ENCODE measurements at regions not wholly inside any gene's neighbourhood (a gene's known extent, or its start where the extent isn't known, plus 50 kb on each side); places are given as distances from the start of the nearest gene placed in this dataset.

DNA sequence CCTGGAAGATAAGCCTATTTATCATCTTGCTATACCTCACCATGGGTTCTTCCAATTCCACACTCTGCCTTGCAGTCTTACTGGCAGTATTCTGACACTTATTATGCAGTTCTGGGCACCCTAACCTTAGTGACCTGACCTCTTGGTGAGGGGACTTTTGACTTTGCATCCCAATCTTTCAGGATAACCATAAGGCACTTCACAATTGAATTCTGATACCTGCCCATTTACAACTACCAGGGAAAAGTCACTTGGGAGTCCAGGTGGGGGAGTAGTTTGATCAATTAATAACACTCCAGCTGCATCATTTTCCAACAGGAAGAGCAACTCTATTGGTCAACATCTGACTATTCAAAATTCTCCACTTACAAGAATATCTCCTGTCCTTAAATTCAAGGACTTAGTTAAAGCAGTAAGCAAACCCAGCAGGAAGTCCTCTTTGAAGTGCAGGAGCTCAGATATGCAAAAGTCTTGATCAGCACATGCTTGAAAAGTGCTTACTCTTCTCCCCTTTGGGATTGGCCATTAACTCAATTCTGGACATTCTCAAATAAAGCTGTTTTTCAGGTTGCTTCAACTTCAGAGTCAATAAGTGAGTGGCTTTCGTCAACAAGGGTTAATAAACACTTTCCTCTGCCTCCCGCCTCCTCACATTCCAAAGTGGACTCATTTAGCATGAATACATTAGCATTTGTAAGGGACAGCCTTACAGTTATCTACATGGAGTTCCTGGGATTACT is 177.4 kb upstream of the NRIP1 start:
- no peaks in the 10 kb centered on the region for H3K9me3 Mint-ChIP-seq
- H3K36me3 Mint-ChIP-seq (ENCODE audit: low read depth) = no peaks in the 10 kb centered on the region
- no peak overlapping the region for H3K4me3 Mint-ChIP-seq
- H3K27me3 Mint-ChIP-seq (ENCODE audit: insufficient read depth) = no peaks in the 10 kb centered on the region
- no peaks in the 10 kb centered on the region for H3K4me1 Mint-ChIP-seq (ENCODE audit: low read depth)
- intact Hi-C loops (cut with micrococcal nuclease) = no loop called here
- H3K27ac Mint-ChIP-seq = no peak overlapping the region
- DNase-seq (ENCODE audit: low spot score) = no peak

- no peak for DNase-seq (ENCODE audit: low spot score)
- H3K4me1 Mint-ChIP-seq (ENCODE audit: low read depth) = no peaks in the 10 kb centered on the region
- intact Hi-C loops (cut with micrococcal nuclease) = no loop called here
- no peaks in the 10 kb centered on the region for H3K27me3 Mint-ChIP-seq (ENCODE audit: insufficient read depth)
- H3K27ac Mint-ChIP-seq = no peak overlapping the region
- no peaks in the 10 kb centered on the region for H3K36me3 Mint-ChIP-seq (ENCODE audit: low read depth)
- no peaks in the 10 kb centered on the region for H3K9me3 Mint-ChIP-seq
- H3K4me3 Mint-ChIP-seq = no peak overlapping the region
These were observed 178.1 kb upstream of the NRIP1 start for GRCh38 chr21:15242906-15243305.

DNA sequence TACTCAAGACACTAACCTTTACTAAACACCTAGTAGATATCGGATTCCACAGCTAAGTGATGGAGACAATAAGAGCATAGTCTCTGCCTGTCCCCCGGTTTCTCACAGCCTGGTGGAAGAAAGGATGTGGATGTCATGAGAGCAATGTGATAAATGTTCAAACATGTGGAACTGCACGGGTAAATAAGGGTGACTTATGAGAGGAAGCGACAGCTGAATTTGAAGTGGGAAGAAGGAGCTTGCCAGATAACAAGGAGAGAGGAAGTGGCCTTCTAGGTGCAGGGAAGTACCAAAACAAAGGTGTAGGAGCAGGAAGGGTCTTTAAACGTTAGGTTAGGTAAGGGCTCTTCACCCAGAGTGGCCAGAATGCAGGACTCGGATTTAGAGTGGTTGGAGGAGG is 178.6 kb upstream of the NRIP1 start:
- intact Hi-C loops (cut with micrococcal nuclease) = no loop called here
- DNase-seq (ENCODE audit: low spot score) = no peak
- Mint-ChIP-seq H3K9me3 (no peaks in the 10 kb centered on the region), H3K27me3 (ENCODE audit: insufficient read depth) (no peaks in the 10 kb centered on the region), H3K27ac (no peak overlapping the region), H3K4me3 (no peak overlapping the region), H3K36me3 (ENCODE audit: low read depth) (no peaks in the 10 kb centered on the region), H3K4me1 (ENCODE audit: low read depth) (no peaks in the 10 kb centered on the region)

GRCh38 chr21:15247613-15248012 is 182.8 kb upstream of the NRIP1 start:
- Mint-ChIP-seq H3K27me3 (ENCODE audit: insufficient read depth) (no peaks in the 10 kb centered on the region), H3K36me3 (ENCODE audit: low read depth) (no peaks in the 10 kb centered on the region), H3K9me3 (no peaks in the 10 kb centered on the region), H3K4me1 (ENCODE audit: low read depth) (no peaks in the 10 kb centered on the region), H3K4me3 (no peak overlapping the region), H3K27ac (no peak overlapping the region)
- intact Hi-C loops (cut with micrococcal nuclease) = no loop called here
- DNase-seq (ENCODE audit: low spot score) = no peak

DNA sequence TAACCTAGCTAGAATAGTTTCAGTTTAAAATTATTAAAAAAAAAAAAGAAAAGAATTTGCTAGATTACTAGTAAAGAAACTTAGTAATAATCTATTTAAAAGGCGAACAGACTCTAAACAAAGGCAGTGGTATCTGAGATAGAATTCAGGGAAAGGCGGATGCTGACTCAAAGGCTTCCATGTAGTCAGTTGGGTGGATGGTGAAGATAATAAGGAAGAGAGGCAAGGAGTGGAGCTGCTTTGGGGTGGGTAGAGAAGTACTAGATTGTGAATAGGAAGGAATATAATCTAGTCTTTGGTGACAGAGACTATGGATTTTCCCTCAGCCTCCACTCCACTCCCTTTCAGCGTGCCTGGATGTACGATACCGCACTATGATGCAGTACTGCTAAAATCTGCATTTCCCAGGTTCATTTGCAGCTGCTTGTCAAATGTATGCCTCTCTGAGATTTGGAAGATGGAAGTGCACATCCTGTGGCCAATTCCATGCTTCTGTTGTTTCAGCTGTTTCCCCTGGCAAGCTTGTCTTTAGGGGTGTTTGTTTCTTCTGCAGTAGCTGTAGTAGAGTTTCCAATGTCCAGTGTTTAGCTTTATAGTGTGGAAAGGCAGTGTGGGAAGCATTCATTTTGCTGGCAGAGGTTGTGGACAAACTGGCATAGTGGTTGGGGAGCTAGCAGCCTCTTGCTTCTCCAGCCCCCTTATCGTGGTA is 184.6 kb upstream of the NRIP1 start:
- Mint-ChIP-seq H3K27ac (no peak overlapping the region), H3K36me3 (ENCODE audit: low read depth) (no peaks in the 10 kb centered on the region), H3K9me3 (no peaks in the 10 kb centered on the region), H3K27me3 (ENCODE audit: insufficient read depth) (no peaks in the 10 kb centered on the region), H3K4me3 (no peak overlapping the region), H3K4me1 (ENCODE audit: low read depth) (no peaks in the 10 kb centered on the region)
- intact Hi-C loops (cut with micrococcal nuclease) = no loop called here
- DNase-seq (ENCODE audit: low spot score) = no peak

DNA sequence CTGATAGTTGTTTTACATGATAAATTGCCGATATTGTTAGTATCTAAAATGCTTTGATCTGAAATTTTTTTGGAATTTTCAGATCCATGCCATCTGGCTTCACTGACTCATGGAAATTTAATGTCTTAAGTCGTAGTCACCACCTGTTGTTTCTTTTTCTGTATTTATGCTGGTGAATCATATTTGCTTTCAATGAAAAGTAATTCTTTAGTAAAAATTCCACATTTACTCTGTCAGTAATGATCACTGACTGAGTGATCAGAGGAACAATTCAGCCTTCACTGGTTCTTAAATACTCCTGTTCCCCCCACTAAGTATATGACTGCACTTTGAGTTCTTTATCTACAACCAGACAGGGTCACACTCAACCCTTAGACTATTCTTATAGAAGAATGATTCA is 185.6 kb upstream of the NRIP1 start:
- Mint-ChIP-seq H3K4me1 (ENCODE audit: low read depth) (no peaks in the 10 kb centered on the region), H3K27me3 (ENCODE audit: insufficient read depth) (peaks cover 2% of the 10 kb centered on the region)
- intact Hi-C loops (cut with micrococcal nuclease) = no loop called here

DNA sequence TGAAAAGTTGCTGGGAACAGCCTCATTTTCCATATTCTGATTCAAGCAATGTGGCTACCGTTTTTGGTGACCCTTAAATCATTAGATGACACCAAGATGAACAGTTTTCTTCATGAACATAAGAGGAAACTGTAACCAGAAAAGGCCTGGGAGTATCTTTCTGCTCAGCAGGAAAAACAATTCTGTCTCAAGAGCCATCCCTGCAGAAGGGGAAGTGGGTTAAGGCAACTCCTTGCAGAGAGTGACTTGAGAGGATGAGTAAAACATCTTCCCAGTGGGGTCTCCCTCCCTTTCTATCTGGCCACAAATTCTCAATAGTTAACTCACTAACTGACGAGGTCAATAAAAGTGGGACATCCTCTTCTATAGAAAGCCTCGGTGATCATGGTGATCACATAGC is 187.6 kb upstream of the NRIP1 start:
- Mint-ChIP-seq H3K9me3 (no peaks in the 10 kb centered on the region), H3K4me1 (ENCODE audit: low read depth) (no peaks in the 10 kb centered on the region), H3K27ac (no peak overlapping the region), H3K36me3 (ENCODE audit: low read depth) (no peaks in the 10 kb centered on the region), H3K27me3 (ENCODE audit: insufficient read depth) (peaks cover 2% of the 10 kb centered on the region), H3K4me3 (no peak overlapping the region)
- intact Hi-C loops (cut with micrococcal nuclease) = no loop called here
- DNase-seq (ENCODE audit: low spot score) = no peak

More for the DNA sequence above, 185.6 kb upstream of the NRIP1 start:
- DNase-seq (ENCODE audit: low spot score) = no peak
- no peaks in the 10 kb centered on the region for H3K9me3 Mint-ChIP-seq
- no peak overlapping the region for H3K27ac Mint-ChIP-seq
- no peaks in the 10 kb centered on the region for H3K36me3 Mint-ChIP-seq (ENCODE audit: low read depth)
- no peak overlapping the region for H3K4me3 Mint-ChIP-seq

- Mint-ChIP-seq H3K27ac (no peak overlapping the region), H3K9me3 (no peaks in the 10 kb centered on the region), H3K27me3 (ENCODE audit: insufficient read depth) (peaks cover 2% of the 10 kb centered on the region), H3K36me3 (ENCODE audit: low read depth) (no peaks in the 10 kb centered on the region), H3K4me3 (no peak overlapping the region), H3K4me1 (ENCODE audit: low read depth) (no peaks in the 10 kb centered on the region)
- DNase-seq (ENCODE audit: low spot score) = no peak
- intact Hi-C loops (cut with micrococcal nuclease) = no loop called here
These were observed 189.3 kb upstream of the NRIP1 start for GRCh38 chr21:15254111-15254510.

DNA sequence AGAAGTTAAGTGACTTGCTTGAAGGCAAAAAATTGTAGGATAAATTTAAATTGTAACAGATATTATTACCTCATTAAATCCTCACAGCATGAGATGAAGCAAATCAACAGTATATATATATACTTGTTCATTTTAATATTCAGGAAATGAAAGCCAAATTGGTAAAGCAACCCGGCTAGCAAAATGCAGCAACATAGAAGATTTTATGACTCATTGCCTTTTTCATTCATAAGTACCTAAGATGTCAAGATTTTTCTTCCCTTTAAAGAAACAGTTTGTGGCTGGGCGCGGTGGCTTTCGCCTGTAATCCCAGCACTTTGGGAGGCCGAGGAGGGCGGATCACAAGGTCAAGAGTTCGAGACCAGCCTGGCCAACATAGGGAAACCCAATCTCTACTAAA is 190.5 kb upstream of the NRIP1 start:
- Mint-ChIP-seq H3K4me1 (ENCODE audit: low read depth) (no peaks in the 10 kb centered on the region), H3K27ac (no peak overlapping the region), H3K36me3 (ENCODE audit: low read depth) (no peaks in the 10 kb centered on the region), H3K4me3 (no peak overlapping the region), H3K27me3 (ENCODE audit: insufficient read depth) (peaks cover 2% of the 10 kb centered on the region), H3K9me3 (no peaks in the 10 kb centered on the region)
- no peak for DNase-seq (ENCODE audit: low spot score)
- intact Hi-C loops (cut with micrococcal nuclease) = no loop called here

GRCh38 chr21:15255763-15256162 is 191.0 kb upstream of the NRIP1 start:
- H3K4me3 Mint-ChIP-seq = no peak overlapping the region
- no peaks in the 10 kb centered on the region for H3K4me1 Mint-ChIP-seq (ENCODE audit: low read depth)
- DNase-seq (ENCODE audit: low spot score) = no peak
- intact Hi-C loops (cut with micrococcal nuclease) = loop anchor here (2.0 kb wide), 1 partner anchor 61 kb away; no protein-coding TSS in a partner anchor
- H3K36me3 Mint-ChIP-seq (ENCODE audit: low read depth) = no peaks in the 10 kb centered on the region
- no peak overlapping the region for H3K27ac Mint-ChIP-seq
- peaks cover 2% of the 10 kb centered on the region for H3K27me3 Mint-ChIP-seq (ENCODE audit: insufficient read depth)
- H3K9me3 Mint-ChIP-seq = no peaks in the 10 kb centered on the region

DNA sequence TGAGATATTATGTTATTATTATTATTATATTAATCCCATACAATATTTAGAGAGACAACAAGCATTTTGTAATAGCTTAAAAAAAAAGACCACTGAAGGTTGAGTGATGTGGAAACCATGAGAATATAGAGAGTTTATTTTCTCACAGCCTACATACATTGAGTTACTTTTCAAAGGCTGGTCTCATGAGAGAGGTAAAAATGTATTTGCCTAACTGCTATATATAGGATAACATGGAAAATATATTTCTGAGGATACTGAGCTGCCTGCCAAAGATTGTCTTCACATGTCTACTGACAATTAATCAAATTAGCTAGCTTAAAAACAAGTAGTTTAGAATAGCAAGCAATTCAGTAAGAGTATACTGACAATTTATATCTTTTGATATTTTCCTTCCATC is 192.2 kb upstream of the NRIP1 start:
- intact Hi-C loops (cut with micrococcal nuclease) = loop anchor here (2.0 kb wide), 1 partner anchor 62 kb away; no protein-coding TSS in a partner anchor
- Mint-ChIP-seq H3K27me3 (ENCODE audit: insufficient read depth) (peaks cover 2% of the 10 kb centered on the region), H3K27ac (no peak overlapping the region), H3K9me3 (no peaks in the 10 kb centered on the region), H3K4me3 (no peak overlapping the region), H3K36me3 (ENCODE audit: low read depth) (no peaks in the 10 kb centered on the region), H3K4me1 (ENCODE audit: low read depth) (no peaks in the 10 kb centered on the region)
- no peak for DNase-seq (ENCODE audit: low spot score)

DNA sequence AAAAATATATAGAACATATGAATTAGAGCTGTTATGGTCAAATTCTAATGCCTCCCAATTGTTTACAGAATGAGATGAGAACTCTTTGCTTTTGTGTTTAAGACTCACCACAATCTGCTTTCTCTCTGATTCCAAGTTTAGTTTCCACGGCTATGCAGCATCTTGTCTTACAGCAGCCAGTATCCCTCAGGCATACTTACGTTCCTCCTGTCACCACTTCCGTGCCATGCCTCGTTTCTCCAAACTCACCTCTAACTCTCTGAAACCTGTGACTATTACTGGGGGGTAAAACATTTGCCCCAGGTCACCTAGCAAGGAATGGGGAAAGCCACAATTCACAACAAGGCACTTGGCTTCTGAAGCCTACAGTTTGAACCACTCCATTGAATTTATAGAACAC is 192.8 kb upstream of the NRIP1 start:
- DNase-seq (ENCODE audit: low spot score) = no peak

GRCh38 chr21:15259824-15260223 is 195.0 kb upstream of the NRIP1 start:
- Mint-ChIP-seq H3K4me1 (ENCODE audit: low read depth) (no peaks in the 10 kb centered on the region), H3K36me3 (ENCODE audit: low read depth) (no peaks in the 10 kb centered on the region), H3K9me3 (no peaks in the 10 kb centered on the region), H3K4me3 (no peak overlapping the region), H3K27ac (no peak overlapping the region), H3K27me3 (ENCODE audit: insufficient read depth) (peaks cover 2% of the 10 kb centered on the region)
- no peak for DNase-seq (ENCODE audit: low spot score)
- intact Hi-C loops (cut with micrococcal nuclease) = no loop called here

More for the DNA sequence above, 192.8 kb upstream of the NRIP1 start:
- no peak overlapping the region for H3K27ac Mint-ChIP-seq
- H3K9me3 Mint-ChIP-seq = no peaks in the 10 kb centered on the region
- H3K27me3 Mint-ChIP-seq (ENCODE audit: insufficient read depth) = peaks cover 2% of the 10 kb centered on the region
- H3K4me1 Mint-ChIP-seq (ENCODE audit: low read depth) = no peaks in the 10 kb centered on the region
- H3K36me3 Mint-ChIP-seq (ENCODE audit: low read depth) = no peaks in the 10 kb centered on the region
- intact Hi-C loops (cut with micrococcal nuclease) = loop anchor here (2.0 kb wide), 1 partner anchor 63 kb away; no protein-coding TSS in a partner anchor
- no peak overlapping the region for H3K4me3 Mint-ChIP-seq

All from activated T-helper 1 cell treated with anti-CD3 and anti-CD28 coated beads, Interleukin-12 subunit alpha, Interleukin-12 subunit beta, Interleukin-2, Interleukin-4 antibody, amounts not matched to agents 30 ng/mL and 10 ng/mL and 1 ng/mL, durations not matched to agents 14 hours and 24 hours and 36 hours (primary cell).